AG08395 (cell line): ENCODE measurements at regions not wholly inside any gene's neighbourhood (a gene's known extent, or its start where the extent isn't known, plus 50 kb on each side); places are given as distances from the start of the nearest gene placed in this dataset.
"Not testable (repeated sequence)": the region's sequence is repeated elsewhere in the genome, so short reads cannot be mapped to it uniquely, and the experiment has no call there.

Source experiments
- DNase-seq: peaks from one replicate; pipeline ENCODE4 v3.0.0; 2012; ENCODE audit warnings: mixed read lengths, low spot score

DNA sequence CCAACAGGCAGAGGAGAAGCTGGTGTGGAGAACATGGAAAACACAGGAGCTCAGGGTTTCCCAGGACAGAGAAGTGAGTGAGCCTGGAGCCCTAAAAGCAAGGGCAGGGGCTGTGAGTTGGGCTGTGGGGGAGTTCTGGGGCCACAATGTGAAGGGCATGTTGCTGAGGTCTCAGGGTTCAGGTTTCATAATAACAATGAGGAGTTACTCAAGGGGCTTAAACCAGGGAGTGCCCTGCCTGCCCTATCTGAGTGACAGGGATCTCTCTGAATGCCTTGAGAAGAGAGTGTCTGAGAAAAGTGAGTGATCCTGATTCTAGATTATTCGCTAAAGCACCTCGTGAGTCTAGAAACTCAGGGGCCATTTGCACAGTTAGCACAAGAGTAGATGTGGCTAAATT, 129.6 kb downstream of the VPREB1 start:
- no peak for DNase-seq

DNA sequence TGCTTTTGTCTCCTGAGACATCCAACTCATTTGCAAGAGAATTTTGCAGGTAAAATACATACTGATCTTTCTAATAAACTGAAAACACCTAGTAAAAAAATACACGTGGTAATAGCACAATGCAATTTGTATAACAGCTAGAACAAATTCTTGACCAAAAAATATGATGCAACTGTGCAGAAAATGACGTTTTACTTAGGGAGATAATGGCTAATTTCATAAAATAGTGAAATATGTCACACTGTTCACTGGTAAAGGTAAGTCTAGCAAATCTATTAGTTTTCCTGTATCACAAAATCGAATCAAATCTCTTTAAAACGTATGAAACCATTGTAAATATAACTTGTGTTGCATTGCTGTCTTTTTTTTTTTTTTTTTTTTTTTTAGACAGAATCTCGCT, 130.0 kb downstream of the VPREB1 start:
- no peak for DNase-seq

DNA sequence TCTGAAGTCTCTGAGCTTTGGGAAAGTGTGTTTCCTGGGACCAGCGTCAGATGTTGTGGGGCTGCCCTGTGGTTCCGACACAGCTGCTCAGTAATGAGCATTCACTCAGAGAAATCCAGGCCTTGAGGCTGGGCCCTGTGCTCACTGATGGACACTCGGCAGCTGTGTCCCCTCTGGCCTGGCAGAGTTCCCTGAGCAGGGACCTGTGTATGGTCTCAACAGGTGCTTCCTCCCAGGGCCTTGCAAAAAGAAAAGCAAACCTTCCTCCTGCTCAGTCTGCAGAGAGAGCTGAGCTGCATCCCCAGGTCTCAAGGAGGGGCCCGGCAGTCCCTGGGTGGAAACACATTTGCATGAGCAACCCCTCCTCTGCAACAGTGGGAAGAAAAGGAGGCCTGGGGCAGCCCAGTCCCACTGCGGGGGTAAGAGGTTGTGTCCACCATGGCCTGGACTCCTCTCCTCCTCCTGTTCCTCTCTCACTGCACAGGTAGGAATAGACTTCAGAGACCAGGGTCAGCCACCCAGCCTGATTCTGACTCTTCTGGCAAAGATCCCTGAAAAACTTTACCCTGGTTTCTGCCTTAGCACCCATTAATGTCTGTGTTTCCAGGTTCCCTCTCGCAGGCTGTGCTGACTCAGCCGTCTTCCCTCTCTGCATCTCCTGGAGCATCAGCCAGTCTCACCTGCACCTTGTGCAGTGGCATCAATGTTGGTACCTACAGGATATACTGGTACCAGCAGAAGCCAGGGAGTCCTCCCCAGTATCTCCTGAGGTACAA, 131.2 kb downstream of the VPREB1 start:
- no peak for DNase-seq

DNA sequence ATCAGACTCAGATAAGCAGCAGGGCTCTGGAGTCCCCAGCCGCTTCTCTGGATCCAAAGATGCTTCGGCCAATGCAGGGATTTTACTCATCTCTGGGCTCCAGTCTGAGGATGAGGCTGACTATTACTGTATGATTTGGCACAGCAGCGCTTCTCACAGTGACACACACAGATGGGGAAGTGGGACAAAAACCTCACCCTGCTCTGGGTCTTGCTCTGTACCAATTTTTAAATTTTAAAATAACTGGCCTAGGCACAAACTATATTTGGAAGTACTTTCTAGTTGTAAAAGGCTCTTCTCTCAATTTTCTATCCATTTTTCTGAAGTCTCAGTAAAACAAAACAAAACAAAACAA, 131.7 kb downstream of the VPREB1 start:
- no peak for DNase-seq

DNA sequence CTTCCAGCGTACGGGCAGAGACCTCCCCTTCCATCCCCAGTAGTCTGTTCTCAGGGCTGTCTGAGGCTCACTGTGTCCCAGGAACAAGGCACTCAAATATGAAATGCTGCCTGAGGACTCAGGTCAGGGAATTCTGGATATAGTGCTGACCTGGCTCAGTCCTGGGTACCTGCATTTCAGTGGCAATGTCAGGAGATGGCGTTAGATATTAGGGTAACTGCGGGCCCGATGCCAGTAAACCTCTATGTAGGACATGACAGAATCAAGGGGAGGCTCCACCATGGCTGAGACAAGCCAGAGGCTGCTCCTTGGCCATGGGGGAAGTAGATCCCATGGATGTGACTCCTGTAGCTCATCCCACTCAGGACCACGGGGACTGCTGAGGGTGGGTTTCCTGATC, 131.7 kb downstream of the ZNF280B start:
- not testable (repeated sequence) for DNase-seq

DNA sequence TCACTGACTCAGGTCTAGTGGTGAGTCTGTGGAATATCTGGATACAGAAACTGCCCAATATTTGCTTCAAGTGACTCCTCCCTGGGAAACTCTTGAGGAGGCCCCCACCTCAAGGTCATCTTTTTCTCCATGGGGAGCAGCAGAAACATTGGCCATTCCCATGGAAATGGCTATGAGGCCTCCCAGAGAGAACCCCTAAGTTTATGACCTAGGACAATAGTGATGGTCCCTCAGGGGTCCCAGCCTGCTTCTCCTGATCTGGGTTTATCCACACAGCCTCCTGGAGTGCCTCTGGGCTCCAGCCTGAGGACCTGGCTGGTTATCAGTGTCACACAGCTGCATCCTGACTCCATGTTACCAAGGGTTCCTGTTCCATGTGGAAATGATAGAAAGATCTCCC, 131.2 kb downstream of the ZNF280B start:
- no peak for DNase-seq

DNA sequence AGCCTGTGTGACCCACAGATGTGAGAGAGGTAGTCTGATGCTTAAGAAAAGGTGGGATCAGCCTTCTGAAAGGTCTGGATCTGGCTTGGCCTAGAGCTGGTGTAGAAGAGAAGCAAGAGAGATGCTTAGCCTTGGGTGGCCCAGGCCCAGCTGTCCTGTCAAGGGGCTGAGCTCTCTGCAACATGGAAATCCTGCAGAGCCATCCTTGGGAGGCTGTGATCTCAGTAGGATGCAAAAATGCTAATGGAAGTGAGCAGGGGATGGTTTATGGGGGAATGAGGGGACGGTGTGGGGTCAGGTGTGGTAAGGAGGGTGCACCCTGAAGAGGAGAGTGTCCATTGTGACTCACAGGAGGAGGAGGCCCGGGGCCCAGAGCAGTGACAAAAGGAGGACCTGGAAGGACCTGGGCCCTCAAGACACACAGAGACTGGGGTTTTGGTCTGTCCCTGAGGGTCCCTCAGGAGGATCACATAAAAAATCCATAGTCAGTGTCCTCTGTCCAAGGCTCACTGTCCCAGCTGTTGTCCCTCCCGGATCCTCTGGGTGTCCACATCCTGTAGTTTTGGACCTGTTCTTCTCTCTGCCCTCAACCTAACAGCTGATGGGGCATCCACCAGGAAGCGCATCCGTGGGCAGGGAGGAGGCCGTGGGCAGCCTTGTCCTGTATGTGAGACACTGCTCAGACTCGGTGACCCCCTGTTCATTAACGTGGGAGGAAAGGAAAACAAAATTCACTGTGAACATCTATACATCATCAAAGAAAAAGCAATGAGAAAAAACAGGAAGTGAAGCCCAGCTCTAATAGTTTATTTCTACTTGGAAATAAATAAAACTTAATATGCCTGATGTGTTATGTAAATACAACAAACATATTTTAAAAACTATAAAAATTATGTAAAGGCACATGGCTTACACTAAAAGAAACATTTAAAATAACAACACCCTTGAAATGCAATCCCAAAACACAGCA, 129.8 kb downstream of the ZNF280B start:
- no peak for DNase-seq

DNA sequence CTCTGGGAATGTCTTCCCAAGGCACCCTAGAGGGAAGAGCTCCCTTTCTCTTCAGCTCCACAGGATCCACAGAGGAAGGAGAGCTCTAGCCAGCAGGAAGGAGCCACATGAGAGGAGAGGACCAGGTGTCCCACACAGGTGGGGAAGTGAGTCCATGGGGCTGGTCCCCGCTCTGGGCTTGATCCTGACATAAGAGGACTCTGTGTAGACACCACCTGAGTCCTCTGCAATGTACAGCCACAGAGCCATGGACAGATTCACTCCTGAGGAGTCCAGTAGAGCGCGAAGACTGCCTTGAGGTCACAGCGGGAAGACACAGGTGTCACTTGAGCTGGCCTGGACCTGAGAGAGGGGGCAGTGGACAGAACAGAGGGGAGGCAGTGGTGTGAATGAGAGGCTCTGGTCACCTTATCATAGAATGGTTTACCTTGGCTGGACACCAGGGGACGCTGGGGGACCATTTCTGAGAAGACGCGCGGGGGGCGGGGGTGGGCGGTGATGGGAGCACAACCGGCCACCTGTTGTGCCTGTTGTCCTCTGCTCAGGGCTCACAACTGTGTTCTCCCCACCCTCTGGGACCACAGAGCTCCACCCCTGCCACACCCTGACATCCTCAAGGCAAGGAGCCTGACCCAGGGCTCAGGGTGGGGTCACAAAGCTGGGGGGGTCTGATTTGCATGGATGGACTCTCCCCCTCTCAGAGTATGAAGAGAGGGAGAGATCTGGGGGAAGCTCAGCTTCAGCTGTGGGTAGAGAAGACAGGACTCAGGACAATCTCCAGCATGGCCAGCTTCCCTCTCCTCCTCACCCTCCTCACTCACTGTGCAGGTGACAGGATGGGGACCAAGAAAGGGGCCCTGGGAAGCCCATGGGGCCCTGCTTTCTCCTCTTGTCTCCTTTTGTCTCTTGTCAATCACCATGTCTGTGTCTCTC, 128.2 kb downstream of the ZNF280B start:
- DNase-seq = no peak

DNA sequence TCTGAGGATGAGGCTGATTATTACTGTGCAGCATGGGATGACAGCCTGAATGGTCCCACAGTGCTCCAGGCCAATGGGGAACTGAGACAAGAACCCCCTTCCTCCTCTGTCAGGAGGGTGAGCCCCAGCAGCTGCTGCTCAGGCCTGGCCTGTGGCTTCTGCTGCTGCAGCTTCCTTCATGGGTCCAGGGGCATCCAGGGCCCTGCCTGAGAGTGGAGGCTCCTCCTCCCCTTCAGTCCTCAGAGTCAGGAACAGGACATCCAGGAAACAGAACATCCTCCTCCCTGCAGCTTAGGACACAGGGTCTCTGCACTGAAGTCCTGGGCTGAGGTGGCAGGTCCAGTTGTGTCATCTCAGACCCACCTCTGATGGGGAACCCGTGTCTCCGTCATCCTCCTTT, 127.2 kb downstream of the ZNF280B start:
- not testable (repeated sequence) for DNase-seq

DNA sequence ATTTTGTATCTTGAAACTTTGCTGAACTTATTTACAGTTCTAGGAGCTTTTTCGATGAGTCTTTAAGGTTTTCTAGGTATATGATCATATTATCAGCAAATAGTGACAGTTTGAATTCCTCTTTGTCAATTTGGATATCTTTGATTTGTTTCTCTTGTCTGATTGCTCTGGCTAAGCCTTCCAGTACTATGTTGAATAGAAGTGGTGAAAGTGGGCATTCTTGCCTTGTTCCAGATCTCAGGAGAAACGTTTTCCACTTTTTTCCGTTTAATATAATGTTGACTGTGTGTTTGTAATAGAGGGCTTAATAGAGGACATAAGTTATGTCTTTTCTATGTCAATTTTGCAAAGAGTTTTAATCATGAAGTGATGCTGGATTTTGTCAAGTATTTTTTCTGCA, 124.3 kb downstream of the ZNF280B start:
- no peak for DNase-seq

DNA sequence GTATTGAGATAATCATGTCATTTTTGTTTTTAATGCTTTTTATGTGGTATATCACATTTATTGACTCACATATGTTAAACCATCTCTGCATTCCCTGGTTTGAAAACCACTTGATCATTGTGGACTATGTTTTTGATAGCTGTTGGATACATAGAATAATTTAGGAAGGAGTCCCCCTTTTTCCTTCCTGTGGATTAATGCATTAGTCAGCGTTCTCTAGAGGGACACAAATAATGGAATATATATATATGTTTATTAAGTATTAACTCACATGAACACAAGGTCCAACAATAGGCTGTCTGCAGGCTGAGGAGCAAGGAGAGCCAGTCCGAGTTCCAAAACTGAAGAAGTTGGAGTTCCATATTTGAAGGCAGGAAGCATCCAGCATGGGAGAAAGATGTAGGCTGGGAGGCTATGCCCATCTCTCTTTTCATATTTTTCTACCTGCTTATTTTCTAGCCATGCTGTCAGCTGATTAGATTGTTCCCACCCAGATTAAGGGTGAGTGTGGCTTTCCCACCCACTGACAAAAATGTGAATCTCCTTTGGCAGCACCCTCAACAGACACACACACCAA, 123.8 kb downstream of the ZNF280B start:
- DNase-seq = no peak

DNA sequence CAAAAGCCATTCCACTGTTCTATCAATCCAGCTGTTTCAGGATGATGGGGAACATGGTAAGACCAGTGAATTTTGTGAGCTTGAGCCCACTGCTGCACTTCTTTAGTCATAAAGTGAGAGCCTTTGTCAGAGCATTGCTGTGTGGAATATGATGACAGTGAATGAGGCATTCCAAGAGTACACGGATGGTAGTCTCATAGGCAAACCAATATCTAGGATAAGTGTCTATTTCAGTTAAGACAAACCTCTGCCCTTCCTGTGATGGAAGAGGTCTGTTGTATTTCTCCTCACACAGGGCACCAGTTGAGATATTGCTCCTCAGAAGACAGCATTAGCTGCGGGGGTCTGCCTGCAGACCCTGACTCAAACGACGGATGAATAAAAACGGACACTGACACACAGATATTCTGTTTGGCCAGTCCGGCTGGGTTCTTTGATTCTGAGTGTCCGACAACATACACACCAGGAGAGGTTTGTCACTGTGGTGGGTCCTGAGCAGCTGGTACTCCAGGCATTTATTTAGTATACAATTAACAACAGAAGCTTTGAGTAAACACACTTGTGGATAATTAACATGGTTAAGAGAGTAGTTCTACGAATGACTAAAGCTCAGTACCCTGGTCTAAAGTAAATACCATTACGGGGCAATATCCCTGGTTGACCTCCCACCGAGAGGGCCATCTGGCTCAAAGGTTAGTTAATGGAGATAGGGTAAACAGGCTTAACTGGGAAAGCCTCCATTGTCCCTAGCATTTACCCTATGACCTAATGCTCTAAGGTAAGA, 121.7 kb downstream of the ZNF280B start:
- DNase-seq = no peak

DNA sequence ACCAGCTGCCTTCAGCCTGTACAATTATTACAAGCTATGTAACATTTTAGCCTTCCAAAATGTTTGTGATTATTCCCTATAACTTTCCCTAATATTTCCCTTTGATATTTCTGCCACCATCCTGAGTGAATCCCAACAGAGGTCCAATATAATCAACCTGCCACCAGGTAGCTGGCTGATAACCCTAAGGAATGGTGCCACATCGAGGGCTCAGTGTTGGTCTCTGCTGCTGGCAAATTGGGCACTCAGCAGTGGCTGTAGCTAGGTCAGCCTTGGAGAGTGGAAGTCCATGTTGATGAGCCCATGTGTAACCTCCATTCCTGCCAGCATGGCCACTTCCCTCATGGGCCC, 121.2 kb downstream of the ZNF280B start:
- DNase-seq = no peak

DNA sequence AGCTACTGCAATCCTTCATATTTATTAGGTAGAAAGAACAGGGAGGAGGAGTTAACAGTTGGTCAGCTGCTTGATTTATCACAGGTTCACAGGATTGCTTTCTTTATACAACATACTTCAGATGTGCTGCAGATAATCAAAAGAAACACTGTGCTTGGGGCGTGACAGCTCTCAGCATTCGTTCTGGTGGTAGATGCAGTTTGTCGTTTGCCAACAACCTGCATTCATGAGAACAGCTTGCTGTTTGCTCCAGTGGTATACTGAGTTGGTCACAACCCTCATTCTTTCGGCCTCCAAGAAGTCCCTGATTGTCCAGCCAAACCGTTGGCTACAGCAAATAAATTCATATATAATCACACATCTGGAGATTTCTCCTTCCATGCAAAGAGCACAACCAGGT, 120.5 kb downstream of the ZNF280B start:
- DNase-seq = no peak

DNA sequence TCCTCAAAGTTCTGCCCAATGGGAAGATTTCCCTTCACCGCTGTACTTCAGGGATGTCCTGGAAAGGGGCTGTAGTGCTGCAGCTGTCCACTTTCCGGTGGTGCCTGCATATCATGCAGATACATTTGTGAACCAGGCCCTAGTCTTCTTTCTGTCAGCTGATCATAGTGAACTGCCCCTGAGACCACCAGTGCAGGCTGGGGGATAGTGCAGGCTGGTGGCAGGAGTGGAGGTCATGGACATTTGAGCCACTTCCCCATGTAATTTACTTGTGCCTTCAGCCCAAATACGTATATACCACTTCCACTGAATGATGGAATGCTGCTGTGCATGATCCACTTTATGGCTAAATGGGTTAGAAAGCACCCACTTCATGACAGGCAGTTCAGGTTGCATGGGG, 120.0 kb downstream of the ZNF280B start:
- DNase-seq = no peak

DNA sequence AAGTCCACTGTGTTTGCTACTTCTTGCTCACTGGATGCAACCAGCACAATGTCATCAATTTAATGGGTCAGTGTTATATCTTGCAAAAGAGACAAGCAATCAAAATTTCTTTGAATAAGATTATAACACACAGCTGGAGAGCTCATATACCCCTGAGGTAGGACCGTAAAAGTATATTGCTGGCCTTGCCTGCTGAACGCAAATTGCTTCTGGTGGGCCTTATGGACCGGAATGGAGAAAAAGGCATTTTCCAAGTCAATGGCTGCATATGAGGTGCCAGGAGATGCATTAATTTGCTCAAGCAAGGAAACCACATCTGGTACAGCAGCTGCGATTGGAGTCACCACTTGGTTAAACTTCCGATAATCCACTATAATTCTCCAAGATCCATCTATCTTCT, 119.1 kb downstream of the ZNF280B start:
- no peak for DNase-seq

DNA sequence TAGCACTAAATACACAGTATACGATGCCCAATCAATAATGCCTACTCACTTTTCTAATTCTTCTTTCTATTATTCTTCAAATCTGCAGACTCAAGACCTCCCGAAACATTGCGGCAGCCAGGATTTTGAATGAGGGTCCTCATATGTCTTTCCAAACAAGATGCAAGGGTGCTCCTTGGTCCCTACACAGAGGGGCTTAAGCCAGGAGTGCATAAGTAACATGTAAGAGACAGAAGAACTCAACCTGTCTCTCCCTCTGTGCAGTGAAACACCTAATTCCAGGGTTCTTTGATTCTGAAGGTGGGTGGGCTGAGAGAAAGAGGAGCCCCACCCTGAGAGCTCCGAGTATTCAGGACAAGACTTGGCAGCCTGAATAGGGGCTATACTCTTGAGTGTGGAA, 117.6 kb downstream of the ZNF280B start:
- no peak for DNase-seq

DNA sequence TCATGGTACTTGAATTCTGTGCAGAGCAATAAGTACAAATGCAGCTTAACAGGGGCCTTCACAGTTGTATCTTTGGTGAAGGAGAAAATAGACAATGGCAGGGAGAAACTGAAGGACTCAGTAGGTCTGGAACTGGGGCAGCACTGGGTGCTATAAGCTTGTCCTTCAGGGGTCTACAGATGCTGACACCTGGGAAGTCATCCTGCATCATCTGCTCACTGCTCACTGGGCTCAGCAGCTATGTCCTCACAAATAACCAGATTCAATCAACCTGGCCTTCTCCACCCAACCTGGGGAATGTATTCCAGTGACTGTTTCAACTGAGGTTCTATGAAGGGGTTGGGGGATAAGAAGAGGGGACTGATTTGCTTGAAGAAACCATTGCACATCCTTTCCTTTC, 117.0 kb downstream of the ZNF280B start:
- DNase-seq = no peak

DNA sequence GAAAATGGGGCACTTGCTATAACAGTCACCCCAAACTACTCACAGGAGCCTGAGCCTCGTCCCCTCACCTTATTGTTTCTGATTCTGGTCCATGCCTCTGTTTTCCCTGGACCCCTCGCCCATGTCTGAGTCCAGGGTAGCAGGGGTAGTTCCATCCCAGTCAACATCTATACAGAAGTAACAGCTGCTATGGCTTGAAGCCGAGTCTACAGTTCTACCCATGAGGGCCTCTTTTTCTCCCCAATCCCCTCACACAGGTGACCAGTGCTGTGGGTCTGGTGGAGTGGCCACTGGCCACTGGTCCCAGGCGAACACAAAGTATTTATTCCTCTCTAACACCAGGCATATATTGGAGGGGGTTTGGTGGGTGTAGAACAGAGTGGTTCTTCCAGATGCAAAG, 116.4 kb downstream of the ZNF280B start:
- DNase-seq = no peak

DNA sequence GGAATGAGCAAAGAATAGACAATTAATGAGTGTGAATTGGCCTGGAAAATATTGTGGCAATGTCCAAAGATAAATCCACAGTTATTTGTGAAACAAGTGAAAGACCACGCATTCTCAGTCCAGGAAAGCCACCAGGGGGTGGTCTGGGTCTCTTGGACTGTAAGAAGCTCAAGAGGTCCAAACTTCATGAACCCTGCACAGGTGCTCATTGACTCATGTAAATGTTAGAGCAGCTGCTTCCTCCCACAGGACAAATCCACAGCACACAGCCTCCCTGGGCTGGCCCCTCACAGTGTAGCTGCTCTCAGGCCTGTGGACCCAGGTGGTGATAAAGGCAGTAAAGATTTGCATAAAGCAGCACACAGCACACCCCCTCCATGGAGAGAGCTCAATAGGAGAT, 114.0 kb downstream of the ZNF280B start:
- DNase-seq = no peak

DNA sequence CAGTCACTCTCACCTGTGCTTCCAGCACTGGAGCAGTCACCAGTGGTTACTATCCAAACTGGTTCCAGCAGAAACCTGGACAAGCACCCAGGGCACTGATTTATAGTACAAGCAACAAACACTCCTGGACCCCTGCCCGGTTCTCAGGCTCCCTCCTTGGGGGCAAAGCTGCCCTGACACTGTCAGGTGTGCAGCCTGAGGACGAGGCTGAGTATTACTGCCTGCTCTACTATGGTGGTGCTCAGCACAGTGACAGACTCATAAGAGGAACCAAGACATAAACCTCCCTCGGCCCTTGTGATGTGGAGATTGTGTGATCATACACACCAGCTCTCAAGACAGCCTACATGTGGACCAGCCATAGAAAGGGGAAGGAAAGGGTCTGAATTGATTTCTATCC, 113.3 kb downstream of the ZNF280B start:
- DNase-seq = no peak
